ENCODE measurements at regions not wholly inside any gene's neighbourhood (a gene's known extent, or its start where the extent isn't known, plus 50 kb on each side); places are given as distances from the start of the nearest gene placed in this dataset.

DNA sequence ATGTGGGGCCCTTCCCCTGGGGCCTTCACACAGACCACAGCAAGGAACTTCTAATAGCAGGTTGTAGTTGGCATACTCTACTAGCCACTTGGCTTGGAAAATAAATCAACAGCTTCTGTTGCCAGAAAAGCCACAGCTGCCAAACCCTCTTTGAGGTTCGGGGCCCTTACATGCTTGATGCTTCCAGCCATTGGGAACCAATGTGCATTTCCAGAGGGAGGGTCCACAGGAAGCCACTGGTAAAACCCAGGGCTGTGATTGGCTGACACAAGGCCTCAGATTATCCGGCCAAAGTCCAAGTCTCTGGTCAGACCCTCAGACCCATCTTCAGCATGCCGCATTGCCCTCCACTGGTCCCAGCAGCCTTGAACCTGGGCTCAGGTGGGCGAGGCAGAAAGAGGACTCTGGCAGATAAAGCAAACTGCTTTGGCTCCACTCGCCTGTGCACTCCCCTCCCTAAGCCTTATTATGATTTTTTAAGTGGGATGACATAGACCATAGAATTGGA lies 214.4 kb downstream of the BCL11B start:
- no peaks in the 10 kb centered on the region for H3K36me3 ChIP-seq
- H3K4me1 ChIP-seq, result no peaks in the 10 kb centered on the region
- no peaks in the 10 kb centered on the region for H3K27me3 ChIP-seq
- H3K4me3 ChIP-seq, result no peak overlapping the region
- H3K9me3 ChIP-seq, result no peaks in the 10 kb centered on the region
- TF ChIP-seq, protein P1, sequence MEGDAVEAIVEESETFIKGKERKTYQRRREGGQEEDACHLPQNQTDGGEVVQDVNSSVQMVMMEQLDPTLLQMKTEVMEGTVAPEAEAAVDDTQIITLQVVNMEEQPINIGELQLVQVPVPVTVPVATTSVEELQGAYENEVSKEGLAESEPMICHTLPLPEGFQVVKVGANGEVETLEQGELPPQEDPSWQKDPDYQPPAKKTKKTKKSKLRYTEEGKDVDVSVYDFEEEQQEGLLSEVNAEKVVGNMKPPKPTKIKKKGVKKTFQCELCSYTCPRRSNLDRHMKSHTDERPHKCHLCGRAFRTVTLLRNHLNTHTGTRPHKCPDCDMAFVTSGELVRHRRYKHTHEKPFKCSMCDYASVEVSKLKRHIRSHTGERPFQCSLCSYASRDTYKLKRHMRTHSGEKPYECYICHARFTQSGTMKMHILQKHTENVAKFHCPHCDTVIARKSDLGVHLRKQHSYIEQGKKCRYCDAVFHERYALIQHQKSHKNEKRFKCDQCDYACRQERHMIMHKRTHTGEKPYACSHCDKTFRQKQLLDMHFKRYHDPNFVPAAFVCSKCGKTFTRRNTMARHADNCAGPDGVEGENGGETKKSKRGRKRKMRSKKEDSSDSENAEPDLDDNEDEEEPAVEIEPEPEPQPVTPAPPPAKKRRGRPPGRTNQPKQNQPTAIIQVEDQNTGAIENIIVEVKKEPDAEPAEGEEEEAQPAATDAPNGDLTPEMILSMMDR (IDR thresholded peaks at IDR 0.05), result no peak
- H3K9ac ChIP-seq (ENCODE audit: low read depth in 2 of 2, low read length in 2 of 2), result no peak overlapping the region
- intact Hi-C loops (cut with DNase I), result no loop called here
- DNase-seq, result no peak
- no peak overlapping the region for H3K27ac ChIP-seq

DNA sequence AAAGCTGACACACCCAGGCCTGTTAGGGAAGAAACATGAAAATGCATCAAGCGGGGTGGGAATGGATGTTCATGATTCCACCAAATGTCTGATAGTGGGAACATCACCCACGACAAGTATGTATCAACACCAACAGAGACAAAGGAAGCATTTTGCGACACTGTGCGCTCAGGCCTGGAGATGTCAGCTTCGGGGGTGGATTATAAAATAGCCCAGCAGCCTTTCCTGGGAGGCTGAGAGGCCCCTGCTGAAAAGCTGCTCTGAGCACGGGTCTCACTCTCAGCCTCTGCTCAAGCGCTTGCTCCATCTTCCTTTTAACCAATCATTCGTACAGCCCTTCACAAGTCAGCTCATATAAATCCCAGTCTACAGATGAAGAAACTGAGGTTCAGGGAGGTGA lies 213.5 kb downstream of the BCL11B start:
- Histone ChIP-seq H3K4me3 (no peak overlapping the region), H3K27me3 (no peaks in the 10 kb centered on the region), H3K4me1 (no peaks in the 10 kb centered on the region), H3K9ac (ENCODE audit: low read depth in 2 of 2, low read length in 2 of 2) (no peak overlapping the region), H3K27ac (no peak overlapping the region), H3K36me3 (no peaks in the 10 kb centered on the region), H3K9me3 (no peaks in the 10 kb centered on the region)
- intact Hi-C loops (cut with DNase I), result no loop called here
- TF ChIP-seq, protein P1 (IDR thresholded peaks at IDR 0.05), result no peak
- no peak for DNase-seq

DNA sequence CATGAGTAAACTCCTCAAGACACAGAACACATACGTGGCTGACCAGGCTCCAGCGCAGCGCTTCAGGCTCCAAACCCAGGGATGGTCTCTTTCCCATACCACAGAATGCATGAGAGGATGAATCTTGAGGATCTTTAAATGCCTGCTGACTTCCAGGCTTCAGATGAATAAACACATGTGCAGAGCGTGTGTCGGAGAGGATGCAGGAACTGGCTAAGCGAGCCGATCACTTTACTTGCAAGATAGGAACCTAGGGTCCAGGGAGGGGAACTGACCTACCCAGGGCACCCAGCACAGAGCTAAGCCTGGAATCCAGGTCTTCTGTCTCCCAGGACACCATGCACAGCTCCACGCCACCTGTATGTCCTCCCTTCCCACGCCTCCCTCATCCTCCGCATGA lies 209.8 kb downstream of the BCL11B start:
- Histone ChIP-seq H3K9me3 (no peaks in the 10 kb centered on the region), H3K27ac (no peak overlapping the region), H3K4me3 (no peak overlapping the region), H3K36me3 (no peaks in the 10 kb centered on the region), H3K27me3 (no peaks in the 10 kb centered on the region), H3K4me1 (no peaks in the 10 kb centered on the region), H3K9ac (ENCODE audit: low read depth in 2 of 2, low read length in 2 of 2) (no peak overlapping the region)
- intact Hi-C loops (cut with DNase I), result no loop called here
- no peak for DNase-seq
- TF ChIP-seq, protein P1 (IDR thresholded peaks at IDR 0.05), result no peak

DNA sequence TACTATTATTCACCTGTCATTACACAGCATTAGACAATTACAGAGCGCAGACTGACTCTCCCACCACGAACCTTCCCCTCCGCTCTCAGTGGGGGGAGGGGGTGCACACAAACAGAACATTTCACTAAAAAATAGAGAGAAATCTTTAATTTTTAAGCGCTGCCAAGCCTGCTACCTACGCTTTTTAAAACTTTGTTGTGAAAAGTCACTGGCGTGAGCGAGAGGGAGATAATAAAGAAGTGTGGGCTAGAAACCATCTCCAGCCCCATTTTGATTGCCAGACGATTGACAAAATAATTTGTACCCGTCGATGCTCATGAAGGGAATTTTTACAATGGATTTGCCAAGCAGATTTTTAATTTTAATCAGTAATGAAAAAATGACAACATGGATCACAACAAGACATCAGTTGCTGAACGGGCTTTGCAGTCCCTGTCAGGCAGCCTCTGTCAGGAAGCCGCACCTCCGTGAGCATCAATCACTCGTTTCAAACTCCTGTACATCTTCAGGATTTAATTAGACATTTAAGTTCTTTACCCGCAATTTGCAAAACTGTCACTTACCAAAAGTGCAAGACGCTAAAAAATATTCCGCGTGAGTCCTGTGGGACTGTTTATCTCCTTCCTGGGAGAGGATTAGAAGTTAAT lies 209.1 kb downstream of the BCL11B start:
- no peak for DNase-seq
- Histone ChIP-seq H3K27ac (no peak overlapping the region), H3K27me3 (no peaks in the 10 kb centered on the region), H3K36me3 (no peaks in the 10 kb centered on the region), H3K4me3 (no peak overlapping the region), H3K9me3 (no peaks in the 10 kb centered on the region), H3K9ac (ENCODE audit: low read depth in 2 of 2, low read length in 2 of 2) (no peak overlapping the region), H3K4me1 (no peaks in the 10 kb centered on the region)
- intact Hi-C loops (cut with DNase I), result no loop called here
- TF ChIP-seq, protein P1 (IDR thresholded peaks at IDR 0.05), result no peak

DNA sequence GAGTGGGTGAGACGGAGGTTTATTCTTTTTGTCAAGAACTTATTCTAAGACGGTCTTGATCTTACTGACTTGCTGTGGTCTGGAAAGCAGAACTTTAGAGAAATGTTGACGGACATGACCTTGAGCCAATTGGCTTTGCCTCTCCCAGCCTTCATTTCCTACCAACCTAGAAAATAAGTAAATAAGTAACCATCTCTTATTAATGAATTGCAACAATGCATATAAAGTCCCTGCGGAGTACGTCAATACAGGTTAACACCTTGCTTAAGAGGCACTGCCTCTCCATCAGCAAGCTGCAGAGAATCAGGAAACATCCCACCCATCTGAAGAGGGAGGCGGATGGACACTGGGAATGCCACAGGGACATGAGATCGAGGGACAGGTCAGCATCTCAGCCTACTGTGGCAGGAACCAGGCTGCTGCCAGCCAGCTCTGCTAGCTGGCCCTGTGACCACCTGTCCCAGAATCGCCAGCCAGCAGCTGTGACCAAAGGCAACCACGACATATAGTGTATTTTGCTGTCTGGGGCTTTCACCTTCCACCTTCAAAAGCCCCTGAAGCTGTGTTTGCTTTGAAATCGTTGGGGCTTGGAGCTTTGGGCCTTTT lies 208.3 kb downstream of the BCL11B start:
- H3K27ac ChIP-seq, result no peak overlapping the region
- no peaks in the 10 kb centered on the region for H3K27me3 ChIP-seq
- TF ChIP-seq, protein P1 (IDR thresholded peaks at IDR 0.05), result no peak
- no peak overlapping the region for H3K4me3 ChIP-seq
- no peak overlapping the region for H3K9ac ChIP-seq (ENCODE audit: low read depth in 2 of 2, low read length in 2 of 2)
- H3K9me3 ChIP-seq, result no peaks in the 10 kb centered on the region
- intact Hi-C loops (cut with DNase I), result no loop called here
- DNase-seq, result no peak
- no peaks in the 10 kb centered on the region for H3K36me3 ChIP-seq
- H3K4me1 ChIP-seq, result no peaks in the 10 kb centered on the region

Measured in colonic mucosa (tissue), 4 donors.